Hepatocyte (in vitro differentiated cells): ENCODE measurements at regions not wholly inside any gene's neighbourhood (a gene's known extent, or its start where the extent isn't known, plus 50 kb on each side); places are given as distances from the start of the nearest gene placed in this dataset.

ENCODE experiments used
- EZH2 ChIP-seq: fragments of 200-600 bp; sonication (generic); IDR thresholded peaks from 2 replicates; pipeline ENCODE4 v1.6.1; 2016; ENCODE audit warnings: antibody characterized with exemption, mild to moderate bottlenecking, borderline replicate concordance
- EZH2phosphoT487 ChIP-seq: fragments of 200-600 bp; sonication (generic); IDR thresholded peaks from one replicate; pipeline ENCODE4 v1.6.1; 2018; ENCODE audit warnings: antibody characterized with exemption, mild to moderate bottlenecking, low read depth, moderate library complexity; ENCODE audit not compliant: unreplicated experiment, severe bottlenecking
- TF ChIP-seq, protein P1 (sequence below): fragments of 200-600 bp; sonication (generic); IDR thresholded peaks from 2 replicates; pipeline ENCODE4 v1.5.1; 2016; ENCODE audit warnings: antibody characterized with exemption, mild to moderate bottlenecking; ENCODE audit not compliant: poor library complexity

- TF ChIP-seq, protein P1, sequence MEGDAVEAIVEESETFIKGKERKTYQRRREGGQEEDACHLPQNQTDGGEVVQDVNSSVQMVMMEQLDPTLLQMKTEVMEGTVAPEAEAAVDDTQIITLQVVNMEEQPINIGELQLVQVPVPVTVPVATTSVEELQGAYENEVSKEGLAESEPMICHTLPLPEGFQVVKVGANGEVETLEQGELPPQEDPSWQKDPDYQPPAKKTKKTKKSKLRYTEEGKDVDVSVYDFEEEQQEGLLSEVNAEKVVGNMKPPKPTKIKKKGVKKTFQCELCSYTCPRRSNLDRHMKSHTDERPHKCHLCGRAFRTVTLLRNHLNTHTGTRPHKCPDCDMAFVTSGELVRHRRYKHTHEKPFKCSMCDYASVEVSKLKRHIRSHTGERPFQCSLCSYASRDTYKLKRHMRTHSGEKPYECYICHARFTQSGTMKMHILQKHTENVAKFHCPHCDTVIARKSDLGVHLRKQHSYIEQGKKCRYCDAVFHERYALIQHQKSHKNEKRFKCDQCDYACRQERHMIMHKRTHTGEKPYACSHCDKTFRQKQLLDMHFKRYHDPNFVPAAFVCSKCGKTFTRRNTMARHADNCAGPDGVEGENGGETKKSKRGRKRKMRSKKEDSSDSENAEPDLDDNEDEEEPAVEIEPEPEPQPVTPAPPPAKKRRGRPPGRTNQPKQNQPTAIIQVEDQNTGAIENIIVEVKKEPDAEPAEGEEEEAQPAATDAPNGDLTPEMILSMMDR, result no peak
- TF ChIP-seq EZH2phosphoT487 (no peak), EZH2 (no peak)
Measured at GRCh38 chr6:44678252-44678935, 290.9 kb downstream of the CDC5L start.
